DMS79 (cell line): ENCODE measurements at regions not wholly inside any gene's neighbourhood (a gene's known extent, or its start where the extent isn't known, plus 50 kb on each side); places are given as distances from the start of the nearest gene placed in this dataset.
"Not testable (repeated sequence)": the region's sequence is repeated elsewhere in the genome, so short reads cannot be mapped to it uniquely, and the experiment has no call there.

Experiments used
- DNase-seq: peaks from one replicate; lab custom pipeline; 2025; lab: John Stamatoyannopoulos, UW

- no peak for DNase-seq
Measured at GRCh38 chr3:43838009-43838758, 147.4 kb downstream of the ABHD5 start.

GRCh38 chr3:43838877-43839276, 148.1 kb downstream of the ABHD5 start:
- no peak for DNase-seq

GRCh38 chr3:43843386-43843785, 152.6 kb downstream of the ABHD5 start:
- no peak for DNase-seq

- DNase-seq: no peak
Measured at GRCh38 chr3:43844757-43845156, 154.0 kb downstream of the ABHD5 start.

- DNase-seq: not testable (repeated sequence)
Measured at GRCh38 chr3:43845553-43845952, 154.8 kb downstream of the ABHD5 start.

- no peak for DNase-seq
Measured at GRCh38 chr3:43852066-43852465, 161.3 kb downstream of the ABHD5 start.

GRCh38 chr3:43854283-43854682, 163.5 kb downstream of the ABHD5 start:
- DNase-seq: no peak

GRCh38 chr3:43854916-43855315, 164.2 kb downstream of the ABHD5 start:
- no peak for DNase-seq

- DNase-seq: no peak
Measured at GRCh38 chr3:43855674-43856299, 165.0 kb downstream of the ABHD5 start.

- no peak for DNase-seq
Measured at GRCh38 chr3:43856351-43856750, 165.6 kb downstream of the ABHD5 start.

- DNase-seq: no peak
Measured at GRCh38 chr3:43856761-43857160, 166.0 kb downstream of the ABHD5 start.

GRCh38 chr3:43857361-43858293, 166.9 kb downstream of the ABHD5 start:
- DNase-seq: no peak

- no peak for DNase-seq
Measured at GRCh38 chr3:43858294-43858701, 167.6 kb downstream of the ABHD5 start.

- no peak for DNase-seq
Measured at GRCh38 chr3:43859766-43860165, 169.0 kb downstream of the ABHD5 start.

GRCh38 chr3:43861635-43862034, 170.9 kb downstream of the ABHD5 start:
- no peak for DNase-seq

GRCh38 chr3:43862470-43862869, 171.7 kb downstream of the ABHD5 start:
- no peak for DNase-seq

GRCh38 chr3:43862992-43863805, 172.5 kb downstream of the ABHD5 start:
- DNase-seq: no peak

GRCh38 chr3:43863966-43864933, 173.5 kb downstream of the ABHD5 start:
- no peak for DNase-seq

GRCh38 chr3:43865351-43865750, 174.6 kb downstream of the ABHD5 start:
- no peak for DNase-seq

GRCh38 chr3:43865887-43866528, 175.3 kb downstream of the ABHD5 start:
- no peak for DNase-seq
